Astrocyte of the hippocampus (primary cell): ENCODE measurements at regions not wholly inside any gene's neighbourhood (a gene's known extent, or its start where the extent isn't known, plus 50 kb on each side); places are given as distances from the start of the nearest gene placed in this dataset.
A peak's percentile ranks its signal among the peaks of the same experiment; 100 is the strongest.

Source experiments
- DNase-seq: peaks from one replicate; pipeline ENCODE4 v3.0.0; 2011; ENCODE audit warnings: low read depth, low spot score

GRCh38 chr10:44301781-44302355 is 83.0 kb downstream of the CXCL12 start:
- DNase-seq = peak; percentile 57

- DNase-seq = peak; percentile 98
These were observed 83.9 kb downstream of the CXCL12 start for GRCh38 chr10:44300666-44301649.

DNA sequence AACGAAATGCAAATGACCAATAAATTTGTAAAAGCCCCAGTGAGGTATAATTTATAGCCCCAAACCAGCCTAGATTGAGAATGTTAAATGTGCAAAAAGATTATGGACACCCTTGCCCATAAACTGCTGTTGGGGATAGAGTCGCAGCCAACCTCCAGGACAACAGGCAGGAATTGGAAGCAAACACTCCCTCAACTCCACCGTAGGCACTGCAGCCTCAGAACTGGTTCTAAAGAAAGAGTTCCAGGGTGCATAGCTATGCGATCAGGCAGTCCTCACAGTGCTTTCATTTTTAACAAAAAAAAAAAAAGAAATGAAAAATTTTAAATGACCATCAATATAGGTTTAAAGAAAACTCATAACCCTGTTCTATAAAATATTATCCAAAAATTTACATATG is 86.2 kb downstream of the CXCL12 start:
- no peak for DNase-seq

DNA sequence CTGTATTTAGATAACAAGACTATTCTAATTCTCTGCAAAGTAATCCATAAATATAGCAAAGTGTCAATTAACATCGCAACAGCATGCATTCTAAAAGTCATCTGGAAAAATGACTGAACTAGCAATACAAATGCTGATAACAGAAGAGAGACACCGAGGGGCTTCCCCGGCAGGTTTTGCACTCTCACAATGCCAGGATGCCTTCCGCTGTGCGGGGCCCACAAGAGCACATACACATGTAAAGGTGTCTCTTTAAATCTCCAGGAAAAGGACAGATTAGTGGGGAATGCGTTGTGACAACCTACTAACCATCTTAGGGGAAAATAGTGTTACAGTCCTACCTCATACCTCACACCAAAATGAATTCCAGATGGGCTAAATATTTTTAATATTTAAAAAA is 86.9 kb downstream of the CXCL12 start:
- DNase-seq = no peak

DNA sequence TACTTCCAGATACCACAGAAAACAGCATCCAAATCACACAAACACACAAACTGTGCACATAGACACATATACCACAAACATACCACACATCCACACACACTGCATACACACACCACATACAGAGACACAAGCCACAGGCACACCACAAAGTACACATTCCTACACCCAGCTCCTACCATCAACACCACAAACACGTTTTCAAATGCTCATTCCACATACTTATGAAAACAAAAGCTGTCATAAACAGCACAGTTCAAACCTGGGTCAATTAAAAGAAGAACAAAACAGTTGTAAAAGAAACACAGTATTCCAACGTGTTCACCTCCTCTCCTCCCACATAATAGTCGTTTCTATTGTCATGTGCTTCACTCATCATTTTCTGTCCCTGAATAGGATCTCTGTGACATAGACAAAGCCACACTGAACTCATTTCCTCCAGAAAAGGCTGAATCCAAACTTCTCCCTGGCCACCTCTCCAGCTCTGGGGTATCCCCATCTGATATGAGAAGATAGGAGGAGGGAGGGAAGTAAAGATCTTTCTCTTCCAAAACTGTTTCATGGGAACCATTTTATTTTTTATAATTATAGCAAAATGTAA is 89.2 kb downstream of the CXCL12 start:
- DNase-seq = peak; percentile 77

GRCh38 chr10:44294726-44295412 is 90.0 kb downstream of the CXCL12 start:
- no peak for DNase-seq

DNA sequence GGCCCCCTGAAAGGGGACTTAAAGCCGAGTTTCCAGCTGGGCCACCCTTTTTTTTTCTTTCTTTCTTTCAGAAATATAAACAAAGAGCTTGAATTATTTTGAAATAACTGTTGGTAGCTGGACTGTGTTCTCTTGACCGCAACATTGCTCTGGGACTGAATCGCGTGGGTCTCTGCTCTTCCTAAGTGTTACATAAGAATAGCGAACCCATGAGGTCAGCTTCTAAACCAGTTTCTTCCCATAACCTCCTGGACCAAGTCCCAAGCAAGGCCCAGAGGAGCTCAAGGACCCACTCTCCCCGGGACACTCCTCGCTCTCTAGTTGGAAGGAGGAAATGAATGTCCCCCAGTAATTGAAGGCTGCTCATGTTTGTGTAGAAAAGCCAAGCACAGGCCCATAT is 91.1 kb downstream of the CXCL12 start:
- DNase-seq = peak; percentile 62

- peak; percentile 16 for DNase-seq
These were observed 91.6 kb downstream of the CXCL12 start for GRCh38 chr10:44293306-44293778.

DNA sequence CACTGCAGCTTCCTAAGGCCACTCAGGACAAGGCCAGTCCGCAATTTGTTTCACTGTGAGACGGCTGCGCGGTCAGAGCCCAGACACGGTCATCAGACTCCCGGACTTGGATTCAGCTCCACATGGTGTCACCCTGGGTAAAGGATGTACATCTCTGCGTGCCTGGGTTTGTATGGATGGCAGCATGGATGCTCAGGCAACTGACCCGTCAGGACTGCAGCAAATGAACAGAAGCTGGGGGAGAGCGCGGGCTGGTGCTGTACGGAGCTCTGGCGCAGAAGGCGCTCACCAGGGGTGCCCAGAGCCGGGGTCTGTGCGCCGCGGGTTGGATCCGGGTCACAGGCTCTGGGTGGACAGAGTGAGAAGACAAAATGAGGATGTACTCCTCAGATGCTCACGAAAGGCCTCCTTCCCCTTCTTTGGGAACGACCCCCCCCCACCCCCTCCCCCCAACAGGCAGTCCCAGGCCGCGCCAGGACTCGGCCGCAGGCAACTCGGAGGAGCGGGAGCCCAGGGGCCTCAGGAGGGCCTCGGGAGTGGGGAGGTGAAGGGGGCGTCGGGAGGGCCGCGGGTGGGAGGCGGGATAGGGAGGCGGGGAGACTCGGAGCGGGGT is 92.4 kb downstream of the CXCL12 start:
- peak; percentile 18 for DNase-seq

- DNase-seq = no peak
These were observed 93.8 kb downstream of the CXCL12 start for GRCh38 chr10:44291091-44291490.

DNA sequence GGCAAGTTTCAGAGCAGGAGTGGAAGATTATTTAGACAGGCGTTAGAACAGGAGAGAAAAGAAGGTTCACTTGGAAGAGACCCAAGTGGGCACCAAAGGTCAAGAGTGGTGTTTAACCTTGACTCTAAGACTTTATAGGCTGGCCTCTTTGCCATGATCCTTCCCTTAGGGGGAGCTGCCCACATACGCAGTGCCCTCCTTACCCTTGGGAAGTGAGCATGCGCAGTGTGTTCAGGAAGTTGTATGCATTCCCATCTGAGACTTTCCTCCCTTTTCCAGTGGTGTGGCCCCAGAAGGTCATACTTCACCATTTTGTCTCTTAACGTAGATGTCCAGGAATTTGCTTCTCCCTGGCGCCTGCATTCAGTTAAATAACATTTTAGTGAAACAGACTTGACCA is 95.8 kb downstream of the CXCL12 start:
- DNase-seq = no peak

- DNase-seq = peak; percentile 23
These were observed 97.5 kb downstream of the CXCL12 start for GRCh38 chr10:44287408-44287807.

- no peak for DNase-seq
These were observed 100.5 kb downstream of the CXCL12 start for GRCh38 chr10:44284198-44285084.

DNA sequence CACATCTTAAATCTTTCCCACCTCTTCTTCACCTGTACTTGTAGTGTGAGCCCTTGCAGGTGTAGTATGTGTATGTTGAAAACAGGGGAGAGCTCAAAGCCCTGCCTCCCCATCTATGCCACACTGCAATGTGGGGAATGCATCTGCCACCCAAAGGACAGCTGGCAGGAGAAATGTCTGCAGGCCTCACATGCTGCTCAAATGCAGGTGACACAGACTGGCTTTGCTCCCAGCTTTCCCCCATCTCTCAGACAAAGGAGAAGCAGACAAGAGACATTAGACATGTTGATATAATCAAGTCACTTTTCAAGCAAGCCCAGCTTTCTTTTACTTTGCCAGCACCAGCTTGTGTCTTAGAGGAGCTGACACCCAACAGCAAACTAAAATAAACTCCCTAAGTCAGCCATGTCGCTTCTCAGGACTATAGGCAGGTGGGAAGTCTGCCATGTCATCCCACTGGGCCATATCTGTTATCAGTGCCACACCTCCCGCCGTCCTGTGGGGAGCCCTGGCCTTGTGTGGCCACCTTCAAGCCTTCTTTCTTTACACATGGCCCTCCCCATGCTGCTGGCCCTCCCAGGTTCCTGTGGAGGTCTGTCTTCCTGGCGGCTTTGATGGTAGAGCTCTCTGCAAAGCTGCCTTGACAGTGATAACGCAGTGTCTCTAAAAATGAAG is 102.1 kb downstream of the CXCL12 start:
- DNase-seq = no peak

- DNase-seq = no peak
These were observed 103.2 kb downstream of the CXCL12 start for GRCh38 chr10:44281662-44282061.

- DNase-seq = no peak
These were observed 103.7 kb downstream of the CXCL12 start for GRCh38 chr10:44281089-44281613.

DNA sequence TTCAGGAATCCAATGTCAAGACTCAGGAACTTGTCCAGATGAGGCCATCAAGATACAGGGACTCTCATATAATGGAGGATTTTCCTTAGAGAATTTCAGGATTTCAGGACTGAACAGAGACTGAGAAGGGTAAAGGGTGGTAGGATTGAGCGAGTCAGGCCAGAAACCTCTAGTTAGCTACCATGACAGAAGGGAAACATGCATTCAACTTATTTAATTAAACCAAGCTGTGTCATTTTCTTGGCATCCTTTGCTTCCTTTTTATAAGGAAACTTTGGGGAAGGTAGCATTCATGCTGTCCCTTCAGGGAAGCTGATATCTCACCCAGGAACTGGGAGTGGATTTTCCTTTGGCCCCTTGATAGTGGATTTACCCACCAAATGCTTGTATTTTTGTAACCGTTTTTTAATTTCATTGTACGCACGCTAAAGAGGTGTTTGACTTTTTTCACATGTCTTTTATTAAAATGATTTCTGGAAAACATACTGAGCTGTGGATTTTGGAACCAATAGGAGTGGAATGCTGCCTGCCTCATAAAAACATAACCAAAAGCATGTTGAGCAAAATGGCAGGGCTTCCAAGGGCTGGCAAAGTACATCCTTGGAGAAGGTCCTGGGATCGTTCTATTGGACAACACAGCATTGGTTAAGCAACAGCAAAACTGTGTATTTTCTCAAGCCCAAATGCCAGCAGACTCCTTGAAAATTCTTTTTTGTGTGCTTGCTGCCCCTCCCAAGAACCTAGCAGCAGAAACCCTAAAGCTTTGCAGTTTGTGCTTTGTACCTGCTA is 104.5 kb downstream of the CXCL12 start:
- DNase-seq = no peak

- no peak for DNase-seq
These were observed 105.3 kb downstream of the CXCL12 start for GRCh38 chr10:44279426-44280126.
